ENCODE measurements at regions not wholly inside any gene's neighbourhood (a gene's known extent, or its start where the extent isn't known, plus 50 kb on each side); places are given as distances from the start of the nearest gene placed in this dataset.

DNA sequence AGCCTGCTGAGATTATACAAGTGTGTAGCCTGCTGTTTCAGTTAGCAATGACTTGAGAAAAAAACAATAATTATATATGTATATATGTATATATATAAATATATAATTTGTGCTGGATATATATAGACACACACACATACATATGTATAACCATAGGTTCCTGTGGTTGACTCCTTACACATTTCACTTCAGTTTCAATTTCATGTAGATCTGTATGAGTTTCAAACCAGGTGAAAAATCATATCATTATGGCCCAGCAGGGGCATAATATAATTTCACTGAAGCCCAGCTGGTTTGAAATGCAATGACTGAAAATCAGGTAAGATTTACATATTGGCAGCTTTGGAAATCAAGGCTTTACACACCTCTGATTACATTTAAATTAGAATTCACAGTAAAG is 690.4 kb upstream of the CDH18 start:
- H3K36me3 Mint-ChIP-seq (ENCODE audit: insufficient read depth): peaks cover 3% of the 10 kb centered on the region
- DNase-seq (no peak), ATAC-seq (replicated peaks) (no peak)
- no peaks in the 10 kb centered on the region for H3K4me1 Mint-ChIP-seq (ENCODE audit: low read depth in 2 of 2)
- no peak overlapping the region for H3K27ac Mint-ChIP-seq
- H3K27me3 Mint-ChIP-seq: no peaks in the 10 kb centered on the region
- peaks cover 7 to 21% of the 10 kb centered on the region in 2 donors for H3K9me3 Mint-ChIP-seq
- H3K4me3 Mint-ChIP-seq: no peak overlapping the region

DNA sequence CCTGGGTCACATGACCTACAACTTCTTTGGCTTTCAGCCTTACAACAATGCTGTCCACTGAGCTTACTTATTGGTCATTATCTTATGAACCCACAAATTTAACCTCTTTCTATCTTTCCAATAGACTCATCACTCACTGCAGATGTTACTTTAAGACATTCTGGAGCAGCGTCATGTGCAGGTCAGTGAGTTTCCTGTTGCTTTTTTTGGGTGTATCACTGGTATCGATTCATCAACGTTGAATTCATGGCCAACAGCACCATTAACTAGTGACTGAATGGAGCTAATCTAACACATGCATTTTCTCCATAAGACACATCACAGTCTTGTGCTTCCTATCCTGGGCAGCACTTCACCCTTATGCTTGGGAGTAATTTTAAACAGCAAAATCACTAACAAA is 672.6 kb upstream of the CDH18 start:
- no peaks in the 10 kb centered on the region for H3K4me1 Mint-ChIP-seq (ENCODE audit: low read depth in 2 of 2)
- DNase-seq (no peak), ATAC-seq (replicated peaks) (no peak)
- no peaks in the 10 kb centered on the region for H3K36me3 Mint-ChIP-seq (ENCODE audit: insufficient read depth)
- no peak overlapping the region for H3K4me3 Mint-ChIP-seq
- H3K9me3 Mint-ChIP-seq: peaks cover 0 to 2% of the 10 kb centered on the region in 2 donors
- H3K27me3 Mint-ChIP-seq: no peaks in the 10 kb centered on the region
- no peak overlapping the region for H3K27ac Mint-ChIP-seq

DNA sequence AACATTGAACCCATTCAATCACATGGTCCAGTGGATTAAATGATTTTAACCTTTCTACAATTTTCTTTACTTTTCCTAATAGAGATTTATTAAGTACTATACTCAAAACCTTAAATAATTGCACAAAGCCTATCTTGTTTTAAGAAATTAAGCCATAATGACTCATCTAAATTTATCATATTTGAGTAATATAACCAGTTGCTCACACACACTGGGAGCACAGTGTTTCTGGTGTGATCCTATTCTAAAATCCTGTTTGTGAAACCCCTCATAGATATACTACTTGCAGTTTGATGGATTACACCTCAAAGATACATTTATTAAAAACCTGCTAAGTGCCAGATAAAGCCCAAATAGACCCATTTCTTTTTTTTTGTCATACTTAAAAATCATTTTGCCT is 668.3 kb upstream of the CDH18 start:
- no peak for DNase-seq
- Mint-ChIP-seq H3K9me3 (peaks cover under 1 to 3% of the 10 kb centered on the region in 2 donors), H3K4me1 (ENCODE audit: low read depth in 2 of 2) (no peaks in the 10 kb centered on the region), H3K36me3 (ENCODE audit: insufficient read depth) (no peaks in the 10 kb centered on the region), H3K27me3 (no peaks in the 10 kb centered on the region), H3K27ac (no peak overlapping the region), H3K4me3 (no peak overlapping the region)
- ATAC-seq (replicated peaks): no peak

DNA sequence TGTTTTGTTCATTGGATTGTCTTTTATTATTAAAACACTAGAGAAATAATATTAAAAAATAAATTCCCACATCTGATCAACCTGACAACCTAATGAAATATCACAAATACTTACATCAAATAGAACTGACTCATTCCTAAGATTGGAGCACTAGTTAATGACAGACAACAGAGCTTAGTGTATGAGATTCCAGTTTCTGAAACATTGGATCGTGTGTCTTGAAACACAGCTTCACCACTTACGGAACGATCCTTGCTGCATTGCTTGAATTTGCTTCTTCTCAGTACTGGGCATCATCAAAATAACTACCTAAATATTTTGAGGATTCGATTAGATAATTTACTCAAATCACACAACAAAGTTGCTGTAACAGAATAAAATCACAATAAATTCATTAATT is 667.2 kb upstream of the CDH18 start:
- Mint-ChIP-seq H3K27me3 (no peaks in the 10 kb centered on the region), H3K9me3 (peaks cover 4 to 10% of the 10 kb centered on the region in 2 donors), H3K4me1 (ENCODE audit: low read depth in 2 of 2) (no peaks in the 10 kb centered on the region), H3K36me3 (ENCODE audit: insufficient read depth) (no peaks in the 10 kb centered on the region), H3K27ac (no peak overlapping the region), H3K4me3 (no peak overlapping the region)
- DNase-seq (no peak), ATAC-seq (replicated peaks) (no peak)

DNA sequence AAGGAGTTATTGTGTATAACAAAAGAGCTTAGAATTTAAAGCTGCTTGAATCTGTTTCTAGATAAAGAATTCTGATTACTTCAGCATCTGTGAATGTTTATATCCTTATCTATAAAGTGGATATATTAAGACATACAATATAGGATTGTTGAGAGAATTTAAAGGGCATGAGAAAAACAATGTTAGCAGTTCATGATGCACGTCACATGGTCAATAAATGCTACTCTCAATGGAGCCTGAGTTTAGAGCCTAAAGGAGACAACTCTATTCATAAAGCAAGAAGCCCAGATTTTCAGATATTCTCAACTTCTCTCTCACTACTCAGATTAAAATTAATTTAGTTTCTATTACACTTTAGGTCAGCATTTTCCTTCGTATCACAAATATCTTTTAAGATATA is 666.7 kb upstream of the CDH18 start:
- Mint-ChIP-seq H3K9me3 (peaks cover 4 to 10% of the 10 kb centered on the region in 2 donors), H3K27ac (no peak overlapping the region), H3K4me3 (no peak overlapping the region), H3K27me3 (no peaks in the 10 kb centered on the region), H3K36me3 (ENCODE audit: insufficient read depth) (no peaks in the 10 kb centered on the region), H3K4me1 (ENCODE audit: low read depth in 2 of 2) (no peaks in the 10 kb centered on the region)
- DNase-seq (no peak), ATAC-seq (replicated peaks) (no peak)

DNA sequence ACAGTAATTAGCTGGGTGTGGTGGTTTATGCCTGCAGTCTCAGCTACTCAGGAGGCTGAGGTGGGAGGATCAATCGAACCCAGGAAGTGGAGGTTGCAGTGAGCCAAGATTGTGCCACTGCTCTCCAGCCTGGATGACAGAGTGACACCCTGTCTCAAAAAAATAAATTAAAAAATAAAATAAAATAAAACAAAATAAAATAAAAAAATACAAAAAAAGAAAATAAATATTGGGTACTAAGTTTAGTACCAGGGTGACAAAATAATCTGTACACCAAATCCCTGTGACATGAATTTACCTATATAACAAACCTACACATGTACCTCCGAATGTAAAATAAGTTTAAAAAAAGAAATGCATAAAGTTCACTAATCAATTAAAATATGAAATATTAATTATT is 666.0 kb upstream of the CDH18 start:
- ATAC-seq (replicated peaks): no peak
- no peaks in the 10 kb centered on the region for H3K4me1 Mint-ChIP-seq (ENCODE audit: low read depth in 2 of 2)
- H3K27ac Mint-ChIP-seq: no peak overlapping the region
- no peak overlapping the region for H3K4me3 Mint-ChIP-seq
- peaks cover 8 to 10% of the 10 kb centered on the region in 2 donors for H3K9me3 Mint-ChIP-seq
- DNase-seq: no peak
- no peaks in the 10 kb centered on the region for H3K36me3 Mint-ChIP-seq (ENCODE audit: insufficient read depth)
- no peaks in the 10 kb centered on the region for H3K27me3 Mint-ChIP-seq

DNA sequence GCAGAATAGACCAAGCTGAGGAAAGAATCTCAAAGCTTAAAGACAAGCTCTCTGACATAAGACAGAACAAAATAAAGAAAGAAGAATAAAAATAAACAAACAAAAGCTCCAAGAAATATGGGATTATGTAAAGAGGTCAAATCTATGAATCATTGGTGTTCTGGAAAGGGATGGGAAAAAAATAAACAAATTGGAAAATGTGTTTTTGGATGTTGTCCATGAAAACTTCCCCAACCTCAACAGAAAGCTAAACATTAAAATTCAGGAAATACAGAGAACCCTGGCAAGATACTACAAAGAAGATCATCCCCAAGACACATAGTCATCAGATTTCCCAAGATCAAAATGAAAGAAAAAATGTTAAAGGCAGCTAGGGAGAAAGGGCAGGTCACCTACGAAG is 662.0 kb upstream of the CDH18 start:
- Mint-ChIP-seq H3K27me3 (no peaks in the 10 kb centered on the region), H3K4me1 (ENCODE audit: low read depth in 2 of 2) (no peaks in the 10 kb centered on the region), H3K27ac (no peak overlapping the region), H3K9me3 (peaks cover 10% of the 10 kb centered on the region in 2 donors), H3K4me3 (no peak overlapping the region), H3K36me3 (ENCODE audit: insufficient read depth) (no peaks in the 10 kb centered on the region)
- ATAC-seq (replicated peaks) (no peak), DNase-seq (no peak)

DNA sequence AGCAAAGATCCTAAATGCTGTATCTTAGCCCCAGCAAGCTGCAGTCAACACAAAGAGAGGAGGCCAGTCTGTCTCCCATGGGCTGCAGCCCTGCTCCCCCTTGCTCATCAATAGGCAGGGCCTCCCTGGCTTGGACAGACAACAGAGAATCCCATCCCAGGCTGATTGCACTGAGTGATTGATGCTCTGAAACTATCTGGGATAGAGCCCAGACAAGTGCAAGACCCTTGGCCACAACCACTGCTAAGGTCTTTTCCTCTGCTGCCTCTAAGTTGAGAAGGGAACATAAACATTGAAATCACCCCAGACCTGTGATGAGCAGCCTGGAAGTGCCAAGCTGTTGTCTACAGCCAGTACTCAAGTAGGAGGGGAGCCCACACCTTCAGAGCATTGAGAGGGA is 661.0 kb upstream of the CDH18 start:
- Mint-ChIP-seq H3K27me3 (no peaks in the 10 kb centered on the region), H3K4me3 (no peak overlapping the region), H3K9me3 (peaks cover 10% of the 10 kb centered on the region in 2 donors), H3K36me3 (ENCODE audit: insufficient read depth) (no peaks in the 10 kb centered on the region), H3K27ac (no peak overlapping the region), H3K4me1 (ENCODE audit: low read depth in 2 of 2) (no peaks in the 10 kb centered on the region)
- ATAC-seq (replicated peaks) (no peak), DNase-seq (no peak)

DNA sequence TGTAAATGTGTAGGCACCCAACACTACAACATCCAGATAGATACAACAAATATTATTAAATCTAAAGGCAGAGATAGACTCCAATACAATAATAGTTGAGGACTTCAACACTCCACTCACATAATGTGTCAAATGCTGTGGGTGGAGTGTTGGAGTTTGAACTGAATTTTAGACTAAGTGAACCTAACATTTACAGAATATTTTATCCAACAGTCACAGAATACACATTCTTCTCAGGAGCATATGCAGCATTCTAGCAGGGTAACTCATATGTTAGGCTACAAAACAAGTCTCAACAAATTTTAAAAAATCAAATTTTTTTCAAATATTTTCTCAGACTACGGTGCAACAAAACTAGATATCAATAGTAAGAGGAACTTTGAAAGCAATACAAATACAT is 648.7 kb upstream of the CDH18 start:
- ATAC-seq (replicated peaks): no peak
- no peaks in the 10 kb centered on the region for H3K27me3 Mint-ChIP-seq
- H3K4me1 Mint-ChIP-seq (ENCODE audit: low read depth in 2 of 2): no peaks in the 10 kb centered on the region
- no peak for DNase-seq
- H3K9me3 Mint-ChIP-seq: peaks cover 3 to 12% of the 10 kb centered on the region in 2 donors
- H3K36me3 Mint-ChIP-seq (ENCODE audit: insufficient read depth): no peaks in the 10 kb centered on the region
- H3K4me3 Mint-ChIP-seq: no peak overlapping the region
- H3K27ac Mint-ChIP-seq: no peak overlapping the region

DNA sequence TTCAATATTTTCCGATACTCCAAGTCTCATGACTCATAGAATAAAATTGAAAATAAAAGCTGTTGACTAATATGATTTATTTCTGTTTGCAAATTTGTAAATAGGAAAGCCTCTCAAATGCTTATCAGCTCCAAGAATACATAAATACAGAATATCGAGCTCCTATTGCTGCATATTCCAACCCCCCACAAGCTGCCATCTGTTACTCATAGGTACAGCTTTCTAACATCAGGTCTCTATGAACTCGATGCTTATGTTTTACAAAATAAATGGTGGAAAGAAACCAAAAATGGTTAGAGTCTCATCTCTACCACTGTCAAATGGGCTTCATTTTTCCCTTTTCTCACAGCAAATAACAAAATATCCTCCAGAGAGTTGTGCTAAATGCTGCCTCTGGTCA is 631.6 kb upstream of the CDH18 start:
- Mint-ChIP-seq H3K27ac (no peak overlapping the region), H3K36me3 (ENCODE audit: insufficient read depth) (no peaks in the 10 kb centered on the region), H3K4me1 (ENCODE audit: low read depth in 2 of 2) (no peaks in the 10 kb centered on the region), H3K4me3 (no peak overlapping the region), H3K27me3 (no peaks in the 10 kb centered on the region), H3K9me3 (peaks cover 5 to 9% of the 10 kb centered on the region in 2 donors)
- DNase-seq (no peak), ATAC-seq (replicated peaks) (no peak)

DNA sequence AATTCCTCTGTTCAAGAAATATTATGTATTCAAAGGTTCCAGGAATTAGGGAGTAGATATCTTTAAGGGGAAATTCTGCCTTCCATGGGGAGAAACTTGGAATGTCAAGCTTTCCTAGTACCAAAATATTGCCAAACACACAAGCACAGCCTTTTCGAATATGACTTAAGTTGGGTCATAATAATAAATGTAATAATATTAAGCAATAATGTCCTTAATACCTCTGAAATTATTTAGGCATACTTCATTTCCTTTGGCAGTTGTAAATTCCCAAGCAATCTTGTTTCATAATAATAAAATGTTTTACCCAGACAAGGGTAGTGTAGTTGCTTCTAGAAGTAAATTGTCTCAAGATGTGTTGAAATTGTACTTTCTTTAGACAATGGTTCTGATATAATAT is 630.3 kb upstream of the CDH18 start:
- no peak overlapping the region for H3K4me3 Mint-ChIP-seq
- no peak overlapping the region for H3K27ac Mint-ChIP-seq
- DNase-seq (no peak), ATAC-seq (replicated peaks) (no peak)
- H3K36me3 Mint-ChIP-seq (ENCODE audit: insufficient read depth): no peaks in the 10 kb centered on the region
- no peaks in the 10 kb centered on the region for H3K27me3 Mint-ChIP-seq
- no peaks in the 10 kb centered on the region for H3K4me1 Mint-ChIP-seq (ENCODE audit: low read depth in 2 of 2)
- H3K9me3 Mint-ChIP-seq: peaks cover 7 to 9% of the 10 kb centered on the region in 2 donors

DNA sequence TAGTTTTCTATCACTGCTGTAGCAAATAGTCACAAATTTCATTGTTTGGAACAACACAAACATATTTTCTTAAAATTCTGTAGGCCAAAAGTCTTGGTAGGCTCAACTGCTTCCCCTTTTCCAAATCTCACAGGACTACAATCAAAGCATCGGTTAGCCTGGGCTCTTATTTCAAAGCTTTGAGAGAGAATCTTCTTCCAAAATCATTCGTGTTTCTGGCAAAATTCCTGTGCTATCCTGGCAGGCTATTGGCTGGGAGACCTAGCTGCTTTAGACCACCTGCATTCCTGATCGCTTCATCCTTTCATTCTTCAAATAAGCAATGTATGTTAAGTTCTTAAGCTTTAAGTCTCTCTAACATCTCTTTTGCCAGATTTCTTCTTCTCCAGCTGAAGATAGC is 629.8 kb upstream of the CDH18 start:
- Mint-ChIP-seq H3K27me3 (no peaks in the 10 kb centered on the region), H3K27ac (no peak overlapping the region), H3K4me3 (no peak overlapping the region), H3K36me3 (ENCODE audit: insufficient read depth) (no peaks in the 10 kb centered on the region), H3K4me1 (ENCODE audit: low read depth in 2 of 2) (no peaks in the 10 kb centered on the region), H3K9me3 (peaks cover 7 to 9% of the 10 kb centered on the region in 2 donors)
- ATAC-seq (replicated peaks): no peak
- DNase-seq: no peak

DNA sequence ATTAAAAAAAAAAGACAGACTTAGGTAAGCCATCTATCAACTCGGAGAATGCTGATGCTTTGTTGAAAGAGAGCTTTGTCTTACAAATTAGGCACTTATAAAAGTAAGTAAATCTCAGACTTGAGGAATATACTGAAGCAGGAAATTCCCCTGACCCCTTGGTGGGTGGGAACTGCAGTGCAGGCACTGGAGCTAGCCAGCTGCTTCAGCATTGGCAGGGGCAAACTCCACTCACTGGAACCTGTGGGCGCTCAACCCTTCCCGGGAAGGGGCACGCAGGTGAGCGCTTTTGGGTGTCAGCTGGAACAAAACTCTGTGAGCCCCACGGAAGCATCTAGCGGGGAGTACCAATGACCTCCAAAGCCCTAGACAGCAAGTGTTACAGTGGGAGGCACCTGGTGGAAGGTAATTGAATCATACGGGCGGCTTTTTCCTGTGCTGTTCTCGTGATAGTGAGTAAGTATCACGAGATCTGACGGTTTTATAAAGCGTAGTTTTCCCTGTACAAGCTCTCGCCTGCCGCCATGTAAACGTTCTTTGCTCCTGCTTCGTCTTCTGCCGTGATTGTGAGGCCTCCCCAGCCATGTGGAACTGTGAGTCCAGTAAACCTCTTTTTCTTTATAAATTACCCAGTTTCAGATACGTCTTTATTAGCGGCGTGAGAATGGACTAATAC is 628.0 kb upstream of the CDH18 start:
- no peaks in the 10 kb centered on the region for H3K4me1 Mint-ChIP-seq (ENCODE audit: low read depth in 2 of 2)
- H3K36me3 Mint-ChIP-seq (ENCODE audit: insufficient read depth): no peaks in the 10 kb centered on the region
- no peak overlapping the region for H3K4me3 Mint-ChIP-seq
- no peak for ATAC-seq (replicated peaks)
- H3K9me3 Mint-ChIP-seq: peaks cover 0 to 4% of the 10 kb centered on the region in 2 donors
- H3K27ac Mint-ChIP-seq: no peak overlapping the region
- no peak for DNase-seq
- no peaks in the 10 kb centered on the region for H3K27me3 Mint-ChIP-seq

DNA sequence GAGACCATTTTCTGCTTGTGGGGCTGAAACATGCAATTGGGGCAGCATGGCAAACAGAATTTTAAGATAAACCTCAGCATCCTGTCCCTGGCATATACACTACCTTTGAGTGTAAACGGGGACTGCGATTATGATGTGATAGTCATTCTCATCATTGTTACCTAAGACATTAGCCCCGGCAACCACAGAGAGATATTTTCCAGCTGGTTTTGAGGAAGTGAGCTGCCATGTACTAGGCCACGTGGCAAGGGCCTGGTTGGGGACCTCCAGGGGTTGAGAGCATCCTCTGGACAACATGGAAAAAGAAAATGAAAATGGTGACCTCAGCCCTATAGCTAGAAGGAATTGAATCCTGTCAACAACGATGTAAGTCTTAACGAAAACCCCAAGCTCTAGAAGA is 623.6 kb upstream of the CDH18 start:
- Mint-ChIP-seq H3K27me3 (no peaks in the 10 kb centered on the region), H3K4me3 (no peak overlapping the region), H3K36me3 (ENCODE audit: insufficient read depth) (no peaks in the 10 kb centered on the region), H3K9me3 (peaks cover 5 to 9% of the 10 kb centered on the region in 2 donors), H3K27ac (no peak overlapping the region), H3K4me1 (ENCODE audit: low read depth in 2 of 2) (no peaks in the 10 kb centered on the region)
- no peak for ATAC-seq (replicated peaks)
- DNase-seq: no peak

DNA sequence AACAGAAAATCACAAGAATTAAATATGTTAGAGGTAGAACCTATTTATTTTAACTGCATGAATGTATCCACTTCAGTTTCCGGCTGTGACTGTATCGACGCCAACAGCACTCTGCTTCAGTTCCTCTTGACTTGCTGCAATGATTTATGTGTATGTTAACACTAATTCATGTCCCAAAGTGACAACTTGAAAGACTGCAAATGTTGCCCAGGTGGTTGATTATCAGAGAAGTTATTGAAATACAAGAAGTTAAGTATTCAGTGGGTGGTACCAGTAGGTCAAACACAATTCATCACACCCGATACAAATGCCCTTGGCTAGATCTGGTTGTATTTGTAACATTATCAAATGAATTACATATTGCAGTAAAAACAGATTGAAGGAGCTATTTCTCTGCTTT is 622.7 kb upstream of the CDH18 start:
- no peaks in the 10 kb centered on the region for H3K27me3 Mint-ChIP-seq
- H3K9me3 Mint-ChIP-seq: peaks cover 10 to 11% of the 10 kb centered on the region in 2 donors
- H3K27ac Mint-ChIP-seq: no peak overlapping the region
- no peaks in the 10 kb centered on the region for H3K4me1 Mint-ChIP-seq (ENCODE audit: low read depth in 2 of 2)
- H3K4me3 Mint-ChIP-seq: no peak overlapping the region
- no peak for DNase-seq
- ATAC-seq (replicated peaks): no peak
- no peaks in the 10 kb centered on the region for H3K36me3 Mint-ChIP-seq (ENCODE audit: insufficient read depth)

Data from effector memory CD8-positive, alpha-beta T cell (primary cell).